NAMALWA (cell line): ENCODE measurements at regions not wholly inside any gene's neighbourhood (a gene's known extent, or its start where the extent isn't known, plus 50 kb on each side); places are given as distances from the start of the nearest gene placed in this dataset.

Experiments
- DNase-seq: peaks from one replicate; pipeline ENCODE4 v3.0.0-alpha.2; 2015; ENCODE audit warnings: low spot score

GRCh38 chr2:58951722-58952121 is 710.6 kb upstream of the FANCL start:
- DNase-seq = no peak

- DNase-seq = no peak
Observed at GRCh38 chr2:58950795-58951462, 709.8 kb upstream of the FANCL start.

- DNase-seq = no peak
Observed at GRCh38 chr2:58939388-58939787, 698.3 kb upstream of the FANCL start.

- DNase-seq = no peak
Observed at GRCh38 chr2:58938988-58939387, 697.9 kb upstream of the FANCL start.

GRCh38 chr2:58932801-58933200 is 691.7 kb upstream of the FANCL start:
- DNase-seq = no peak

GRCh38 chr2:58930537-58930936 is 689.4 kb upstream of the FANCL start:
- DNase-seq = no peak

GRCh38 chr2:58928973-58929372 is 687.8 kb upstream of the FANCL start:
- no peak for DNase-seq

GRCh38 chr2:58928391-58928790 is 687.3 kb upstream of the FANCL start:
- DNase-seq = no peak

GRCh38 chr2:58926112-58926511 is 685.0 kb upstream of the FANCL start:
- DNase-seq = no peak

GRCh38 chr2:58925676-58926081 is 684.6 kb upstream of the FANCL start:
- DNase-seq = no peak

- no peak for DNase-seq
Observed at GRCh38 chr2:58923869-58924268, 682.7 kb upstream of the FANCL start.

- DNase-seq = no peak
Observed at GRCh38 chr2:58922245-58922644, 681.1 kb upstream of the FANCL start.

- DNase-seq = no peak
Observed at GRCh38 chr2:58921676-58922075, 680.6 kb upstream of the FANCL start.

GRCh38 chr2:58920001-58920400 is 678.9 kb upstream of the FANCL start:
- DNase-seq = no peak

- DNase-seq = no peak
Observed at GRCh38 chr2:58919316-58919715, 678.2 kb upstream of the FANCL start.

- no peak for DNase-seq
Observed at GRCh38 chr2:58918141-58918540, 677.0 kb upstream of the FANCL start.

GRCh38 chr2:58917596-58917995 is 676.5 kb upstream of the FANCL start:
- DNase-seq = no peak

- DNase-seq = no peak
Observed at GRCh38 chr2:58916063-58916462, 674.9 kb upstream of the FANCL start.

GRCh38 chr2:58914733-58915505 is 673.8 kb upstream of the FANCL start:
- DNase-seq = no peak

- no peak for DNase-seq
Observed at GRCh38 chr2:58913082-58913726, 672.1 kb upstream of the FANCL start.

- no peak for DNase-seq
Observed at GRCh38 chr2:58911877-58912276, 670.8 kb upstream of the FANCL start.

- DNase-seq = no peak
Observed at GRCh38 chr2:58908501-58909154, 667.5 kb upstream of the FANCL start.

- DNase-seq = no peak
Observed at GRCh38 chr2:58907644-58908043, 666.5 kb upstream of the FANCL start.
